ENCODE measurements at regions not wholly inside any gene's neighbourhood (a gene's known extent, or its start where the extent isn't known, plus 50 kb on each side); places are given as distances from the start of the nearest gene placed in this dataset.

DNA sequence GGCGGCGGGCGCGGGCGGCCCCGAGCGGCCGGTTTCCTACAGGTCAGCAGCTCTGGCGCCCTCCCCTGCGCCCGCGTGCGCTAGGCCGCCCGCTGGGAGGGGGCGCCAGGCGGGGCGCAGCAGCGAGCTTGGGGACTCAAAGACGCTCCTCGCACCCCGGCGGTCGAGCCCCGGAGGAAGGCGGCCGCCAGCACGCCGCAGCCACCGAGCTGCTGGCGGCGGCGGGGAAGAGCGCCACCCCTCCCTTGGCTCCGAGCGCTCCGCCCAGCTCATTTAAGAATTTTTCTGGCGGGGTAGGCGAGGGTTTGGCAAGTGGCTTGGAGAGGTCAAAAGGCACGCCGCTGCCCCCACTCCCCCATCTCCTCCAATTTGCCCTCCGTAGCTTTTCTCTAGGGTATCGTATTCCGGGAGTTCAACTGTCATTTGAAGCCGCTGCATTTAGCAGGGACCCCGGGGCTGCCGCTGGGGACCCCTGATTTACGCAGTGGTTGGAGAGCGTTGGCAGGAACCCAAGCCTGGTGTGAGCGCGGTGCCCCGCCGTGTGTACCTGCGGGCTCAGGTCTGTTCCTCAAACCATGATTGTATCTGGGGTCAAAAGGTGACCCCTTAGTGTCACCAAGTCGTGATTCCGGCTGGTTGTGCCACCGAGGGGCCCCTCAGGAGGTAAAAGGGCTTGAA lies 59.5 kb upstream of the GSE1 start (continued):
- TF ChIP-seq, protein P1, sequence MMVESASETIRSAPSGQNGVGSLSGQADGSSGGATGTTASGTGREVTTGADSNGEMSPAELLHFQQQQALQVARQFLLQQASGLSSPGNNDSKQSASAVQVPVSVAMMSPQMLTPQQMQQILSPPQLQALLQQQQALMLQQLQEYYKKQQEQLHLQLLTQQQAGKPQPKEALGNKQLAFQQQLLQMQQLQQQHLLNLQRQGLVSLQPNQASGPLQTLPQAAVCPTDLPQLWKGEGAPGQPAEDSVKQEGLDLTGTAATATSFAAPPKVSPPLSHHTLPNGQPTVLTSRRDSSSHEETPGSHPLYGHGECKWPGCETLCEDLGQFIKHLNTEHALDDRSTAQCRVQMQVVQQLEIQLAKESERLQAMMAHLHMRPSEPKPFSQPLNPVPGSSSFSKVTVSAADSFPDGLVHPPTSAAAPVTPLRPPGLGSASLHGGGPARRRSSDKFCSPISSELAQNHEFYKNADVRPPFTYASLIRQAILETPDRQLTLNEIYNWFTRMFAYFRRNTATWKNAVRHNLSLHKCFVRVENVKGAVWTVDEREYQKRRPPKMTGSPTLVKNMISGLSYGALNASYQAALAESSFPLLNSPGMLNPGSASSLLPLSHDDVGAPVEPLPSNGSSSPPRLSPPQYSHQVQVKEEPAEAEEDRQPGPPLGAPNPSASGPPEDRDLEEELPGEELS (CRISPR knock-in tag; IDR thresholded peaks at IDR 0.05): no peak; the same call in 1 of the 2 replicates
- TF ChIP-seq, protein P2, sequence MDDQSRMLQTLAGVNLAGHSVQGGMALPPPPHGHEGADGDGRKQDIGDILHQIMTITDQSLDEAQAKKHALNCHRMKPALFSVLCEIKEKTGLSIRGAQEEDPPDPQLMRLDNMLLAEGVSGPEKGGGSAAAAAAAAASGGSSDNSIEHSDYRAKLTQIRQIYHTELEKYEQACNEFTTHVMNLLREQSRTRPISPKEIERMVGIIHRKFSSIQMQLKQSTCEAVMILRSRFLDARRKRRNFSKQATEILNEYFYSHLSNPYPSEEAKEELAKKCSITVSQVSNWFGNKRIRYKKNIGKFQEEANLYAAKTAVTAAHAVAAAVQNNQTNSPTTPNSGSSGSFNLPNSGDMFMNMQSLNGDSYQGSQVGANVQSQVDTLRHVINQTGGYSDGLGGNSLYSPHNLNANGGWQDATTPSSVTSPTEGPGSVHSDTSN (CRISPR knock-in tag; IDR thresholded peaks at IDR 0.05; ENCODE audit: borderline replicate concordance): 0 out of 2 replicates have a peak, but pooled peaks have one; percentile 45
- TF ChIP-seq, protein P3, sequence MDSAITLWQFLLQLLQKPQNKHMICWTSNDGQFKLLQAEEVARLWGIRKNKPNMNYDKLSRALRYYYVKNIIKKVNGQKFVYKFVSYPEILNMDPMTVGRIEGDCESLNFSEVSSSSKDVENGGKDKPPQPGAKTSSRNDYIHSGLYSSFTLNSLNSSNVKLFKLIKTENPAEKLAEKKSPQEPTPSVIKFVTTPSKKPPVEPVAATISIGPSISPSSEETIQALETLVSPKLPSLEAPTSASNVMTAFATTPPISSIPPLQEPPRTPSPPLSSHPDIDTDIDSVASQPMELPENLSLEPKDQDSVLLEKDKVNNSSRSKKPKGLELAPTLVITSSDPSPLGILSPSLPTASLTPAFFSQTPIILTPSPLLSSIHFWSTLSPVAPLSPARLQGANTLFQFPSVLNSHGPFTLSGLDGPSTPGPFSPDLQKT (CRISPR knock-in tag; IDR thresholded peaks at IDR 0.05; ENCODE audit: borderline replicate concordance): 0 out of 2 replicates have a peak, but pooled peaks have one; percentile 73
- TF ChIP-seq NFYB (CRISPR knock-in tag; IDR thresholded peaks at IDR 0.05) (no peak), JDP2 (CRISPR knock-in tag; IDR thresholded peaks at IDR 0.05; ENCODE audit: borderline replicate concordance) (no peak; the same call in 1 of the 2 replicates), ZNF383 (CRISPR knock-in tag; IDR thresholded peaks at IDR 0.05; ENCODE audit: borderline replicate concordance) (no peak), FOXK1 (CRISPR knock-in tag; IDR thresholded peaks at IDR 0.05; ENCODE audit: borderline replicate concordance, low read depth) (no peak), HOXA5 (CRISPR knock-in tag; IDR thresholded peaks at IDR 0.05) (0 out of 2 replicates have a peak, but pooled peaks have one; percentile 22), KAT8 (CRISPR knock-in tag; IDR thresholded peaks at IDR 0.05) (no peak), ESRRA (CRISPR knock-in tag; IDR thresholded peaks at IDR 0.05; ENCODE audit: low read depth) (no peak), ERF (CRISPR knock-in tag; IDR thresholded peaks at IDR 0.05) (no peak), LRRFIP1 (CRISPR knock-in tag; conservative IDR thresholded peaks at IDR 0.05) (no peak), RXRA (CRISPR knock-in tag; IDR thresholded peaks at IDR 0.05) (no peak), ETV6 (CRISPR knock-in tag; conservative IDR thresholded peaks at IDR 0.05) (0 out of 2 replicates have a peak, but pooled peaks have one; percentile 60), ZFAT (CRISPR knock-in tag; conservative IDR thresholded peaks at IDR 0.05) (no peak), RARA (CRISPR knock-in tag; IDR thresholded peaks at IDR 0.05) (no peak; the same call in 1 of the 2 replicates), POLR2AphosphoS5 (IDR thresholded peaks at IDR 0.05; ENCODE audit: low read depth, low read length) (no peak; the same call in 1 of the 2 replicates), STAG1 (CRISPR knock-in tag; IDR thresholded peaks at IDR 0.05) (peak; percentile 66), PRMT3 (CRISPR knock-in tag; IDR thresholded peaks at IDR 0.05; ENCODE audit: borderline replicate concordance, low read depth) (no peak; the same call in 1 of the 2 replicates)
- TF ChIP-seq, protein P4, sequence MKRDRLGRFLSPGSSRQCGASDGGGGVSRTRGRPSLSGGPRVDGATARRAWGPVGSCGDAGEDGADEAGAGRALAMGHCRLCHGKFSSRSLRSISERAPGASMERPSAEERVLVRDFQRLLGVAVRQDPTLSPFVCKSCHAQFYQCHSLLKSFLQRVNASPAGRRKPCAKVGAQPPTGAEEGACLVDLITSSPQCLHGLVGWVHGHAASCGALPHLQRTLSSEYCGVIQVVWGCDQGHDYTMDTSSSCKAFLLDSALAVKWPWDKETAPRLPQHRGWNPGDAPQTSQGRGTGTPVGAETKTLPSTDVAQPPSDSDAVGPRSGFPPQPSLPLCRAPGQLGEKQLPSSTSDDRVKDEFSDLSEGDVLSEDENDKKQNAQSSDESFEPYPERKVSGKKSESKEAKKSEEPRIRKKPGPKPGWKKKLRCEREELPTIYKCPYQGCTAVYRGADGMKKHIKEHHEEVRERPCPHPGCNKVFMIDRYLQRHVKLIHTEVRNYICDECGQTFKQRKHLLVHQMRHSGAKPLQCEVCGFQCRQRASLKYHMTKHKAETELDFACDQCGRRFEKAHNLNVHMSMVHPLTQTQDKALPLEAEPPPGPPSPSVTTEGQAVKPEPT (CRISPR knock-in tag; IDR thresholded peaks at IDR 0.05; ENCODE audit: low read depth): peak; percentile 65; the same call in 1 of the 2 replicates
- TF ChIP-seq, protein P5, sequence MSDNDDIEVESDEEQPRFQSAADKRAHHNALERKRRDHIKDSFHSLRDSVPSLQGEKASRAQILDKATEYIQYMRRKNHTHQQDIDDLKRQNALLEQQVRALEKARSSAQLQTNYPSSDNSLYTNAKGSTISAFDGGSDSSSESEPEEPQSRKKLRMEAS (IDR thresholded peaks at IDR 0.05): peak; percentile 91
